Neural crest cell (in vitro differentiated cells): ENCODE measurements at regions not wholly inside any gene's neighbourhood (a gene's known extent, or its start where the extent isn't known, plus 50 kb on each side); places are given as distances from the start of the nearest gene placed in this dataset.

Experiments
- DNase-seq: peaks from one replicate; pipeline ENCODE4 v3.0.0; 2021; ENCODE audit warnings: low read depth, mixed read lengths, low spot score
- H3K27ac Mint-ChIP-seq: one replicate; pipeline ENCODE4 v1.8.0; 2021; ENCODE audit warnings: mild to moderate bottlenecking, mixed read lengths; ENCODE audit not compliant: unreplicated experiment
- H3K27me3 Mint-ChIP-seq: 2 replicates; pipeline ENCODE4 v1.8.0; 2021; ENCODE audit warnings: low read depth, mild to moderate bottlenecking, mixed read lengths
- H3K36me3 Mint-ChIP-seq: 2 replicates; pipeline ENCODE4 v1.8.0; 2021; ENCODE audit warnings: low read depth, mild to moderate bottlenecking, mixed read lengths
- H3K4me1 Mint-ChIP-seq: 2 replicates; pipeline ENCODE4 v1.8.0; 2021; ENCODE audit warnings: mixed read lengths
- H3K4me3 Mint-ChIP-seq: one replicate; pipeline ENCODE4 v1.8.0; 2021; ENCODE audit warnings: mild to moderate bottlenecking, mixed read lengths
- H3K9me3 Mint-ChIP-seq: 2 replicates; pipeline ENCODE4 v1.8.0; 2021; ENCODE audit warnings: mixed read lengths
- TF ChIP-seq, protein P1 (sequence below): fragments of 200-600 bp; sonication (generic); conservative IDR thresholded peaks from 2 replicates; pipeline ENCODE4 v1.5.0; 2021; ENCODE audit warnings: antibody characterized with exemption, mild to moderate bottlenecking

DNA sequence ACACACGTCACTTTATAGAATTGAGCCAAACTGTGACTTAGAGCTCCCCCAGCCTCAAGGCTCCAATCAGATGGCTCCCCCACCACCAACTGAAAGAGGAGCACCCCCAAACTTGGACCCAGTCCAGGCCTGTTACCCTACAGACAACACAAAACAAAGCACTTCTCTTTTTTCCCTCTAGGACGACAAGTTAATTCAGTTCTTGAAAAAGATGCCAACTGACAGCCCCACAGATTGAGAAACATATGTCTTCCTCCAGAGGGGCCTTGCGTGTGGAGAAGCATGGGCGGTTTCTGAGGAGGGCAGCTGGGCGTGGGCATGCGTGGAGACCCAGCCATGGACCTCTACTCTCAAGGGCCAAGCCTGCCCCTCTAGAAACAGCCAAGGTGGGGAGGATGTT lies 229.5 kb downstream of the SHQ1 start:
- H3K36me3 Mint-ChIP-seq = no peaks in the 10 kb centered on the region
- H3K27me3 Mint-ChIP-seq = peaks cover 9% of the 10 kb centered on the region
- no peak overlapping the region for H3K4me3 Mint-ChIP-seq
- no peak overlapping the region for H3K27ac Mint-ChIP-seq
- no peak for DNase-seq
- TF ChIP-seq, protein P1, sequence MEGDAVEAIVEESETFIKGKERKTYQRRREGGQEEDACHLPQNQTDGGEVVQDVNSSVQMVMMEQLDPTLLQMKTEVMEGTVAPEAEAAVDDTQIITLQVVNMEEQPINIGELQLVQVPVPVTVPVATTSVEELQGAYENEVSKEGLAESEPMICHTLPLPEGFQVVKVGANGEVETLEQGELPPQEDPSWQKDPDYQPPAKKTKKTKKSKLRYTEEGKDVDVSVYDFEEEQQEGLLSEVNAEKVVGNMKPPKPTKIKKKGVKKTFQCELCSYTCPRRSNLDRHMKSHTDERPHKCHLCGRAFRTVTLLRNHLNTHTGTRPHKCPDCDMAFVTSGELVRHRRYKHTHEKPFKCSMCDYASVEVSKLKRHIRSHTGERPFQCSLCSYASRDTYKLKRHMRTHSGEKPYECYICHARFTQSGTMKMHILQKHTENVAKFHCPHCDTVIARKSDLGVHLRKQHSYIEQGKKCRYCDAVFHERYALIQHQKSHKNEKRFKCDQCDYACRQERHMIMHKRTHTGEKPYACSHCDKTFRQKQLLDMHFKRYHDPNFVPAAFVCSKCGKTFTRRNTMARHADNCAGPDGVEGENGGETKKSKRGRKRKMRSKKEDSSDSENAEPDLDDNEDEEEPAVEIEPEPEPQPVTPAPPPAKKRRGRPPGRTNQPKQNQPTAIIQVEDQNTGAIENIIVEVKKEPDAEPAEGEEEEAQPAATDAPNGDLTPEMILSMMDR = no peak
- peaks cover 20% of the 10 kb centered on the region for H3K4me1 Mint-ChIP-seq
- no peaks in the 10 kb centered on the region for H3K9me3 Mint-ChIP-seq

DNA sequence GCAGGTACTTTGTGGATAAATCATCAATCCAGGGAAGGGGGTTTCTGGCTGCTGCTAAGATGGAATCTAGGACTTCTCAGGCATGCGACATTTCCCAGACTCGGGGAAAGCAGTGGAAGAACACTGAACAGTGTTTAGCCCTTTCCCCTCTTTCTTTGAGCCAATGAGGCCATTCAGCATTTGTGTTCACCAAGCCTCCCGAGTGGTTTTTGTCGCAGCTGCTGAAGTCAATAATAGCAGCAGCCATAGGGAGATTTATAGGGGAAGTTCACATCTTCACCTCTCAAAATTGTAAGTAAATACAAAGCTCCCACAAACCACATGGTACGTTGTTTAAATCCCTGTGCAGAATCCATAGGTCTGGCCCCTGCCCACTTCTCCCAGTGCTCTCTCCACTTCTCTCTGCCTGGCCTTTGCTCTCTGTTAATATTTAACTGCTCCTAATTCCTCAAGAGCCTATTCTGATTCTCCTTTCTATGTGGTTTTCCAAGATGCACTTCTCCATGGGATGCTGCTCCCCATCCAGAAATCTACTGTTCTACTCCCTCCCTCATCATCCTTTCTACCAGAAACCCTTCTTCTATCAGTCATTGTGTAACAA lies 230.7 kb downstream of the SHQ1 start:
- Mint-ChIP-seq H3K9me3 (no peaks in the 10 kb centered on the region), H3K36me3 (no peaks in the 10 kb centered on the region), H3K27me3 (peaks cover 9% of the 10 kb centered on the region), H3K4me3 (no peak overlapping the region), H3K27ac (no peak overlapping the region), H3K4me1 (peaks cover 20% of the 10 kb centered on the region)
- TF ChIP-seq, protein P1 = no peak
- DNase-seq = no peak

DNA sequence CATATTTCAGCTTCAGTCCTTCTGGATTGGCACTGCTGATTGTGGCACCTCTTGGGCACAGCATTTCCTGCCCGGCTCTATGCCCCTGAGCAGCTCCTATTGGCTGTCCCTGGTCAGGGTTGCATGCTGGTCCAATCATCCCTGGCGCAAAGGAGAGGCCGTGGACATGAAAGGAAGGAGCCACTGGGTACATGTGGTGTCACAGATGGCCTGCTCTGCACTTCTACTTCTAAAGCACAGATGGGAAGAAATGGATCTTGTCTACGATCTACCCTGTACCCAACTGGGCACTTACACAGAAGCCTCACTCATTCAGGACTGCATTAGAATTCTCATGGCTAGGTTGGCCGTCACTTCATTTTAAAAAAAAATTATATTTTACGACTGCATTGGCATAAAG lies 232.5 kb downstream of the SHQ1 start:
- no peak for DNase-seq
- no peaks in the 10 kb centered on the region for H3K36me3 Mint-ChIP-seq
- no peak overlapping the region for H3K4me3 Mint-ChIP-seq
- peaks cover 20% of the 10 kb centered on the region for H3K4me1 Mint-ChIP-seq
- TF ChIP-seq, protein P1 = no peak
- peaks cover 9% of the 10 kb centered on the region for H3K27me3 Mint-ChIP-seq
- H3K9me3 Mint-ChIP-seq = no peaks in the 10 kb centered on the region
- H3K27ac Mint-ChIP-seq = no peak overlapping the region

DNA sequence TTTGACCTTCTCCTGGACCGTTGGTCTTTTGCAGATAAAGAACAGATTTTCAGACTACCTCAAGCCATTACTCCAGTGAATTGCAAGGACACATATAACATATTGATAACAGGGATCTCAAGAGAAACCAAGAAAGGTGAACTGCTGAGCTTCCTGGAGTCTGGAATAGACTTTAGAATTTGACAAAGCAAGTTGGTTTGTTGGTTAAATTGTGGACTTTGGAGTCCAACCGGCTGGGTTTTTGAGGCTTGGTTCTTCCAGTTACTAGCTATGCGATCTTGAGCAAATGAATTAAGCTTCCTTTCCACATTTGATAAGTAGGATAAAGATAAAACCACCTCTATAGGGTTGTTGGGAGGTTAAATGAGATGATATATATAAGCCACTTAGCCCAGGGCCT lies 233.1 kb downstream of the SHQ1 start:
- no peaks in the 10 kb centered on the region for H3K36me3 Mint-ChIP-seq
- H3K9me3 Mint-ChIP-seq = no peaks in the 10 kb centered on the region
- H3K4me3 Mint-ChIP-seq = no peak overlapping the region
- DNase-seq = no peak
- no peak overlapping the region for H3K27ac Mint-ChIP-seq
- TF ChIP-seq, protein P1 = no peak
- peaks cover 20% of the 10 kb centered on the region for H3K4me1 Mint-ChIP-seq
- peaks cover 13% of the 10 kb centered on the region for H3K27me3 Mint-ChIP-seq

DNA sequence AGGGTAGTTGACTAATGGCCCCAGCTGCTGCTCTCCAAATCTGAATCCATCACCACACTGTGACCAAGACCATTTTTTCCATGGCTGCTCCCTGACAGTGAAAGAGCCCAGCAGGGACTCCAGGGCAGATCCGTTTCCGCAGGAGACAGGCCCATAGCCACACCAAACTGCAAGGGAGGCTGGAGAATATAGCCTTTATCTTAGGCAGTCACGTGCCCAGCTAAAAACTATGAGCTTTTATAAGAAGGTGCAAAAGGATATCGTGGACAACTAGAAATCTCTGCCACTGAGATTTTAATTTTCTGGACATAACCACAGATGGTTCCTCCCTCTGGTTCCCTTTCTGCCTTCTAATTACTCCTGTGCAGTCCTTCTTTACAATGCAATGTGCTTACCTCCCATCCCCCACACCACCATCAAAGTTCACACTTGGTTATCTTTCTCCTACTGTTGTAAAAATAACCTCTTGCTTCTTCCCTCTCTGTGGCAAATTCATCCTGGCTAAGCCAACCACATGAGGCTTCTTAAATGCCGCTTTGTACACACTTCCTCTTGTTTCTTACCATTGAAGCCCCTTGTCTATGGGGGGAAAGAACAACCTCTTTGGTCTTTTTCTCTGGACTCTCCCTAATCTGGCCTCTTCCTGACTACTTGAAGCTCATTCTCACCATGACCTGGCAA lies 233.7 kb downstream of the SHQ1 start:
- no peak overlapping the region for H3K4me3 Mint-ChIP-seq
- H3K27me3 Mint-ChIP-seq = peaks cover 13% of the 10 kb centered on the region
- no peak overlapping the region for H3K27ac Mint-ChIP-seq
- H3K9me3 Mint-ChIP-seq = no peaks in the 10 kb centered on the region
- TF ChIP-seq, protein P1 = no peak
- H3K4me1 Mint-ChIP-seq = peaks cover 20% of the 10 kb centered on the region
- no peaks in the 10 kb centered on the region for H3K36me3 Mint-ChIP-seq
- DNase-seq = no peak
